ENCODE measurements at regions not wholly inside any gene's neighbourhood (a gene's known extent, or its start where the extent isn't known, plus 50 kb on each side); places are given as distances from the start of the nearest gene placed in this dataset.
"Not testable (repeated sequence)": the region's sequence is repeated elsewhere in the genome, so short reads cannot be mapped to it uniquely, and the experiment has no call there.

GRCh38 chr6:131471331-131471730, 101.7 kb upstream of the ARG1 start:
- Histone ChIP-seq H3K4me3 (ENCODE audit: low read depth, low read length, poor library complexity, severe bottlenecking) (no peak overlapping the region), H4K20me1 (ENCODE audit: insufficient read depth, low read length) (no peaks in the 10 kb centered on the region), H3F3A (ENCODE audit: insufficient read depth, low read length) (no peaks in the 10 kb centered on the region), H3K4me1 (ENCODE audit: insufficient read depth, low read length, severe bottlenecking) (no peaks in the 10 kb centered on the region), H3K79me2 (ENCODE audit: insufficient read depth, low read length) (no peaks in the 10 kb centered on the region), H3K9me2 (ENCODE audit: low read depth, low read length) (no peaks in the 10 kb centered on the region), H3K9ac (ENCODE audit: low read length) (no peak overlapping the region), H3K36me3 (ENCODE audit: insufficient read depth, low read length) (no peaks in the 10 kb centered on the region), H3K27ac (ENCODE audit: low read depth, low read length, poor library complexity, severe bottlenecking) (no peak overlapping the region), H3K9me3 (ENCODE audit: low read length) (no peaks in the 10 kb centered on the region), H3K4me2 (ENCODE audit: low read length) (no peak overlapping the region), H3K27me3 (ENCODE audit: insufficient read depth, low read length) (no peaks in the 10 kb centered on the region), H2AFZ (ENCODE audit: low read length) (no peak overlapping the region)
- TF ChIP-seq, protein P1, sequence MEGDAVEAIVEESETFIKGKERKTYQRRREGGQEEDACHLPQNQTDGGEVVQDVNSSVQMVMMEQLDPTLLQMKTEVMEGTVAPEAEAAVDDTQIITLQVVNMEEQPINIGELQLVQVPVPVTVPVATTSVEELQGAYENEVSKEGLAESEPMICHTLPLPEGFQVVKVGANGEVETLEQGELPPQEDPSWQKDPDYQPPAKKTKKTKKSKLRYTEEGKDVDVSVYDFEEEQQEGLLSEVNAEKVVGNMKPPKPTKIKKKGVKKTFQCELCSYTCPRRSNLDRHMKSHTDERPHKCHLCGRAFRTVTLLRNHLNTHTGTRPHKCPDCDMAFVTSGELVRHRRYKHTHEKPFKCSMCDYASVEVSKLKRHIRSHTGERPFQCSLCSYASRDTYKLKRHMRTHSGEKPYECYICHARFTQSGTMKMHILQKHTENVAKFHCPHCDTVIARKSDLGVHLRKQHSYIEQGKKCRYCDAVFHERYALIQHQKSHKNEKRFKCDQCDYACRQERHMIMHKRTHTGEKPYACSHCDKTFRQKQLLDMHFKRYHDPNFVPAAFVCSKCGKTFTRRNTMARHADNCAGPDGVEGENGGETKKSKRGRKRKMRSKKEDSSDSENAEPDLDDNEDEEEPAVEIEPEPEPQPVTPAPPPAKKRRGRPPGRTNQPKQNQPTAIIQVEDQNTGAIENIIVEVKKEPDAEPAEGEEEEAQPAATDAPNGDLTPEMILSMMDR (IDR thresholded peaks at IDR 0.05; ENCODE audit: low read length) = no peak
- no peak for TF ChIP-seq EZH2 (IDR thresholded peaks at IDR 0.05; ENCODE audit: borderline replicate concordance, low read length)

GRCh38 chr6:131473303-131473702, 99.7 kb upstream of the ARG1 start:
- not testable (repeated sequence) for H3K4me1 ChIP-seq (ENCODE audit: insufficient read depth, low read length, severe bottlenecking); H3K27ac ChIP-seq (ENCODE audit: low read depth, low read length, poor library complexity, severe bottlenecking); H3K4me3 ChIP-seq (ENCODE audit: low read depth, low read length, poor library complexity, severe bottlenecking); H3K27me3 ChIP-seq (ENCODE audit: insufficient read depth, low read length); H4K20me1 ChIP-seq (ENCODE audit: insufficient read depth, low read length); H3K9me3 ChIP-seq (ENCODE audit: low read length); H3F3A ChIP-seq (ENCODE audit: insufficient read depth, low read length); H3K9ac ChIP-seq (ENCODE audit: low read length); H3K79me2 ChIP-seq (ENCODE audit: insufficient read depth, low read length); H3K4me2 ChIP-seq (ENCODE audit: low read length); H3K9me2 ChIP-seq (ENCODE audit: low read depth, low read length); H2AFZ ChIP-seq (ENCODE audit: low read length); H3K36me3 ChIP-seq (ENCODE audit: insufficient read depth, low read length)

DNA sequence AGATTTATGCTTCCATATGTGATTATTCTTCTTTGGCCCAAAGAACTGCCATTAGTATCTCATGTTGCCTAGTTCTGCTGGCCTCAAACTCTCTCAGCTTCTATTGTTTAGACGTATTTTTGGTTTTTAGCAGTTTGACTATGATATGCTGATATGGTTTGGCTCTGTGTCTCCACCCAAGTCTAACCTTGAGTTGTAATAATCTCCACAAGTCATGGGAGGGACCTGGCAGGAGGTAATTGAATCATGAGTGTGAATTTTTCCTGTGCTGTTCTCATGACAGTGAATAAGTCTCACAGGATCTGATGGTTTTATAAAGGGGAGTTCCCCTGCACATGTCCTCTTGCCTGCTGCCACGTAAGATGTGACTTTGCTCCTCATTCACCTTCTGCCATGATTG, 96.7 kb upstream of the ARG1 start:
- Histone ChIP-seq H3K4me1 (ENCODE audit: insufficient read depth, low read length, severe bottlenecking) (no peaks in the 10 kb centered on the region), H3K9me2 (ENCODE audit: low read depth, low read length) (no peaks in the 10 kb centered on the region), H3F3A (ENCODE audit: insufficient read depth, low read length) (no peaks in the 10 kb centered on the region), H3K27me3 (ENCODE audit: insufficient read depth, low read length) (no peaks in the 10 kb centered on the region), H2AFZ (ENCODE audit: low read length) (no peak overlapping the region), H3K79me2 (ENCODE audit: insufficient read depth, low read length) (no peaks in the 10 kb centered on the region), H3K9me3 (ENCODE audit: low read length) (no peaks in the 10 kb centered on the region), H3K27ac (ENCODE audit: low read depth, low read length, poor library complexity, severe bottlenecking) (no peak overlapping the region), H3K4me2 (ENCODE audit: low read length) (no peak overlapping the region), H3K36me3 (ENCODE audit: insufficient read depth, low read length) (no peaks in the 10 kb centered on the region), H4K20me1 (ENCODE audit: insufficient read depth, low read length) (no peaks in the 10 kb centered on the region), H3K9ac (ENCODE audit: low read length) (no peak overlapping the region), H3K4me3 (ENCODE audit: low read depth, low read length, poor library complexity, severe bottlenecking) (no peak overlapping the region)
- no peak for TF ChIP-seq EZH2 (IDR thresholded peaks at IDR 0.05; ENCODE audit: borderline replicate concordance, low read length)
- TF ChIP-seq, protein P1 (IDR thresholded peaks at IDR 0.05; ENCODE audit: low read length) = no peak

GRCh38 chr6:131478740-131479211, 94.2 kb upstream of the ARG1 start:
- not testable (repeated sequence) for H3K4me2 ChIP-seq (ENCODE audit: low read length); H3K27me3 ChIP-seq (ENCODE audit: insufficient read depth, low read length); H4K20me1 ChIP-seq (ENCODE audit: insufficient read depth, low read length); H3K79me2 ChIP-seq (ENCODE audit: insufficient read depth, low read length); H3K9ac ChIP-seq (ENCODE audit: low read length); H3K27ac ChIP-seq (ENCODE audit: low read depth, low read length, poor library complexity, severe bottlenecking); H2AFZ ChIP-seq (ENCODE audit: low read length); H3K9me2 ChIP-seq (ENCODE audit: low read depth, low read length); H3F3A ChIP-seq (ENCODE audit: insufficient read depth, low read length); H3K36me3 ChIP-seq (ENCODE audit: insufficient read depth, low read length); H3K4me1 ChIP-seq (ENCODE audit: insufficient read depth, low read length, severe bottlenecking); H3K4me3 ChIP-seq (ENCODE audit: low read depth, low read length, poor library complexity, severe bottlenecking); H3K9me3 ChIP-seq (ENCODE audit: low read length)

Data from OCI-LY1 (cell line).